NB4 (cell line): ENCODE measurements at regions not wholly inside any gene's neighbourhood (a gene's known extent, or its start where the extent isn't known, plus 50 kb on each side); places are given as distances from the start of the nearest gene placed in this dataset.
A peak's percentile ranks its signal among the peaks of the same experiment; 100 is the strongest.

Source experiments
- DNase-seq: peaks from one replicate; pipeline ENCODE4 v3.0.0; 2010; ENCODE audit warnings: low read depth
- H3K4me3 ChIP-seq: one replicate; pipeline ENCODE4 v1.5.1; 2011; ENCODE audit warnings: mild to moderate bottlenecking, low read depth, low read length, moderate library complexity
- MYC ChIP-seq: IDR thresholded peaks from 2 replicates; pipeline ENCODE4 v1.6.1; 2011; ENCODE audit warnings: low read depth, low read length
- POLR2A ChIP-seq: IDR thresholded peaks from 2 replicates; pipeline ENCODE4 v1.6.1; 2011; ENCODE audit warnings: mild to moderate bottlenecking; ENCODE audit not compliant: insufficient read length; ENCODE audit errors: extremely low read depth
- TF ChIP-seq, protein P1 (sequence below): IDR thresholded peaks from one replicate; pipeline ENCODE4 v1.5.1; 2012; ENCODE audit warnings: low read depth, low read length
- TF ChIP-seq, protein P2 (sequence below): IDR thresholded peaks from 2 replicates; pipeline ENCODE4 v1.6.1; 2011; ENCODE audit warnings: low read depth, low read length

DNA sequence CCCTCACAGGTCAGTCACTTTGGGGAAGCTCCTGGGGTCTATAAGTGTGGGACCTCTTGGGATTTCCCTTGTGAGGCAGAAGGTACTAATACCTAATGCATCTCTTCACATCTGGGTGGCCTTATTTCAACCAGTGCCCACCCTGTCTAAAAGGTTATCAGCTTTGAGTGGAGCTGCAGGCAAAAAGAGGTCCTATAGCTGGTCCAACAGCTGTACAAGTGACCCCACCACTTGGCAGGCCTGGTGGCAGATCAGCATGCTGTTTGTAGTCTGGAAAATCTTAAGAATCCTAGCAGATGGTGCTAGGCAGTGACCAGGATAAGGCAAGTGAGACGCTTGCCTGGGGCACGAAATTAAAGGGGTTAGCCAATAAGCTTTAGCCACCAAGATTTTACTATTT, 51.6 kb upstream of the GTSF1L start:
- no peak overlapping the region for H3K4me3 ChIP-seq
- DNase-seq: peak; percentile 23
- TF ChIP-seq MYC (no peak), POLR2A (no peak)
- TF ChIP-seq, protein P1, sequence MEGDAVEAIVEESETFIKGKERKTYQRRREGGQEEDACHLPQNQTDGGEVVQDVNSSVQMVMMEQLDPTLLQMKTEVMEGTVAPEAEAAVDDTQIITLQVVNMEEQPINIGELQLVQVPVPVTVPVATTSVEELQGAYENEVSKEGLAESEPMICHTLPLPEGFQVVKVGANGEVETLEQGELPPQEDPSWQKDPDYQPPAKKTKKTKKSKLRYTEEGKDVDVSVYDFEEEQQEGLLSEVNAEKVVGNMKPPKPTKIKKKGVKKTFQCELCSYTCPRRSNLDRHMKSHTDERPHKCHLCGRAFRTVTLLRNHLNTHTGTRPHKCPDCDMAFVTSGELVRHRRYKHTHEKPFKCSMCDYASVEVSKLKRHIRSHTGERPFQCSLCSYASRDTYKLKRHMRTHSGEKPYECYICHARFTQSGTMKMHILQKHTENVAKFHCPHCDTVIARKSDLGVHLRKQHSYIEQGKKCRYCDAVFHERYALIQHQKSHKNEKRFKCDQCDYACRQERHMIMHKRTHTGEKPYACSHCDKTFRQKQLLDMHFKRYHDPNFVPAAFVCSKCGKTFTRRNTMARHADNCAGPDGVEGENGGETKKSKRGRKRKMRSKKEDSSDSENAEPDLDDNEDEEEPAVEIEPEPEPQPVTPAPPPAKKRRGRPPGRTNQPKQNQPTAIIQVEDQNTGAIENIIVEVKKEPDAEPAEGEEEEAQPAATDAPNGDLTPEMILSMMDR: no peak
- TF ChIP-seq, protein P2, sequence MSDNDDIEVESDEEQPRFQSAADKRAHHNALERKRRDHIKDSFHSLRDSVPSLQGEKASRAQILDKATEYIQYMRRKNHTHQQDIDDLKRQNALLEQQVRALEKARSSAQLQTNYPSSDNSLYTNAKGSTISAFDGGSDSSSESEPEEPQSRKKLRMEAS: no peak

DNA sequence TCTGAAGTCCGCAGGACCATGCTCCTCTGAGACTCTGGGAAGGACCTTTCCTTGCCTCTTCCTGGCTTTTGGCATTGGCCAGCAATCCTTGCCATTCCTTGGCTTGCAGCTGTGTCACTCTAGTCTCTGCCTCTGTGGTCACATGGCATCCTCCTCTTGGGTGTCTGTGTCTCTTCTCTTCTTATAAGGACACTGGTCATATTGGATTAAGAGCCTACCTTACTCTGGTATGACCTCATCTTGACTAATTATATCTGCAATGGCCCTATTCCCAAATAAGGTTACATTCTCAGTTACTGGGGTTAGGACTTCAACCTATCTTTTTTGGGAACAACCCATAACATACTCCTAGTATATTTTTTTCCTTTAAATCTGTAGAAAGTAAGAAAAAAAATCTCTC, 49.9 kb upstream of the GTSF1L start:
- DNase-seq: no peak
- TF ChIP-seq, protein P1: no peak
- TF ChIP-seq MYC (no peak), POLR2A (no peak)
- TF ChIP-seq, protein P2: no peak
- no peak overlapping the region for H3K4me3 ChIP-seq
